ENCODE measurements at regions not wholly inside any gene's neighbourhood (a gene's known extent, or its start where the extent isn't known, plus 50 kb on each side); places are given as distances from the start of the nearest gene placed in this dataset.

DNA sequence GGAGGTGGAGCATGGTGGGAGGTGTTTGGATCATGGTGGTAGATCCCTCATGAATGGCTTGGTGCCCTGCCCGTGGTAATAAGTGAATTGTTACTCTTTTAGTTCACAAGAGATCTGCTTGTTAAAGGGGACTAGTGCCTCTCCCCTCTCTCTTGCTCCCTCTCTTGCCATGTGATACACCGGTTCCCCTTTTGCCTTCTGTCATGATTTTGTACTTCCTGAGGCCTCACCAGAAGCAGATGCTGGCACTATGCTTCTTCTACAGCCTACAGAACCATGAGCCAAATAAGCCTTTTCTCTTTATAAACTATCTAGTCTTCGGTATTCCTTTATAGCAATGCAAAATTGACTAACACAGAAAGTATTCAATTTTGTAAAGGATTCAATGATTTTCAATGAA, 817.1 kb downstream of the TLR4 start:
- DNase-seq (ENCODE audit: low spot score) = no peak

DNA sequence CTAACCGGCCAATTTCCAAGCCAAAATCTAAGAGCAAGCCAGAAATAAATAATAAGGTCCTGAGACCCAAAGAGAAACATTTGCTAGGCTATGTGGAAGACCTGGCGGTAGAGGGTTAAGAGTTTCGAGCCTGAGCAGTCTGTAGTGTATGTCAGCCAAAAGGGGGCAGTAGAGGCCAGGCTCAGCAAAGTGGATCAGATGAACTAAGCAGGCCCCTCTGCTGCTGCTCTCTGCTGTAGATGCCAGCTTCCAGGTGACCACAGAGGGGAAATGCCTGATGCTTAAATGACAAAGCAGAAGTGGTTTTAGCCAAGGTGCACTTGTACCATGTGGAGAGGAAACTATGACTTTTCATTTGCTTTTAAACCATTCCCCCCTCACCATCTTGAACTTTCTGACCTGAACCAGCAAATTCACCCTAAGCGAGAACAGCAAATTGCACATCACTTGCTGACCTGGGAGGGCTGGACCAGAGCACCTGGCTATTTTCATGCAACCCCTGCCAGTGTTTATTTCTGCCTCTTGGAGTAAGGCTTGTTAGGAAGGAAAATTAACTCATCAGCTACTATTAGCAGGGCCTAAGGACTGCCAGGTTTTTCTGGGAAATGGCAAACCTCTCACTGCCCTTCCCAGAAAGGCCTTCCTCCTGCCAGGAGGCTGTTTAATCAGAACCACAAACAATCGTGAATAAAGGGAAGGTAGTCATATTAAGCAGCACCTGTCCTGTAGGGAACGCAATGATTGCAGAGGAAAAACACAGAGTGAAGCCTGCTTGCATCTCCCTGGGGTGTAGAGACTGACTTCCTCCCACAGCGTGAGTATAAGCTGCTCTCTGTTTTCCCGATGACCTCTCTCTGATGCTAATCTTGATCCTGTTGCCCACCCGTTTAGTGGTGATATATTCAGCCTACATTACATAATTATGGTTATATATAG, 818.2 kb downstream of the TLR4 start:
- peak; percentile 55 for DNase-seq (ENCODE audit: low spot score)

DNA sequence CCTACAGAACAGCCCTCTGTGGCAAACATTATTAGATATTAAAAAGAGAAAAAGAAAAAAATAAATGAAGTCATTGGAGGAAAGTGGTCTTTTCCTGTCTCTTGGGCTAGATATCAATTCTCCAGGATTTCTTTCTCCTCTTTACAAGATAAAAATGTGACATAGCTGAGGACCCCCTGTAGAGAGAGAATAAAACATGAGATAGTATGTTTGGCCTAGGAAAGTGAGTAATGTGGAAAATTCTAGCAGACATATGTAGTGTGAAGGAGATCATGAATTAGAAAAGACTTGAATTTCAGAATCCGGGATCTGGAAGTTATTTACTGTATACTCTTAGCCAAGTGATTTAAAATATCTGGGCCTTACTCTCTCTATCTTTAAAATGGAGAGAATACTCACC, 823.1 kb downstream of the TLR4 start:
- DNase-seq (ENCODE audit: low spot score) = no peak

DNA sequence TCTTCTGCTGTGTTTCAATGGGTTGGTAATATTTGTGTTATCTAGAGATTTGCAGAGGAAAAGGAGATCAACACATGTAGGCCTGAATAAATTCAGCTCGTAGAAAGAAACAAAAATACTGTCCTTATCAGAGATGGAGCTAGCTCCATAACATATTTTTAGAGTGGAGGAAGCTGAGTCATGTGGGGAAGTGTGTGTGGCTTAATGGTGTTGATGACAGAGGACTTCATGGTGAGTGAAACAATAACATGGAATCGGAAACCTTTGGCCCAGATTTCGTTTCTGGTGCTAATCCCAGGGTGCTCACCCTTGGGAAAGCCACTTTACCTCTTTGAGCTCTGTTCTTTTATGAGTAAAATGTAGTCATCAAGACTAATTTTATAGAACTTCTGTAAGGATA, 825.0 kb downstream of the TLR4 start:
- no peak for DNase-seq (ENCODE audit: low spot score)

DNA sequence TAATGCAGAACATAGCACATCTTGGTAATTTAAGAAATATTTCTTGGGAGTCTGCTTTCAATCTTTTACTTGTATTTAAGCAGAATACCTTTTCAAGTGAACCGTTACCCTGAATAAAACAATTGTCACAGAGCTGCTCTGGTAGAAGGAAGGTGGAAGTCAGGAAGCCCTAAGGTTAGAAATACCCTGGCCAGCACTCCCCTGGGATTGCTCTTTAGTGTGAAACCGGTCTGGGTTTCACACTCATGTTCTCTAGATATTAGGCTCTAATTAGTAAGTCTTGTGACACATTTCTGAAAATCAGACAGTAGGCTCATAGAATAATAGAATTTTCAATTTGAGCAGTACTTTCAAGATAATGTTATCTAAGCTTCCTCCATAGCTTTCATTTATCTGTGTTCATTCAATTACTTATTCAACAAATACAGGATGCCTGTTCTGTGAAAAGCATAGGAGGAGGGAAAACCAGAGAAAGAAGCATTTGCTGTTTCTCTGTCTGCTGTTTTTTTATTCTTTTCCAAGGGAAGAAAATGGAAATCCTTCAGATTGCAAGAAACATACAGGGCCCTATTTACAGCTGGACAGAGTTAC, 825.5 kb downstream of the TLR4 start:
- no peak for DNase-seq (ENCODE audit: low spot score)

DNA sequence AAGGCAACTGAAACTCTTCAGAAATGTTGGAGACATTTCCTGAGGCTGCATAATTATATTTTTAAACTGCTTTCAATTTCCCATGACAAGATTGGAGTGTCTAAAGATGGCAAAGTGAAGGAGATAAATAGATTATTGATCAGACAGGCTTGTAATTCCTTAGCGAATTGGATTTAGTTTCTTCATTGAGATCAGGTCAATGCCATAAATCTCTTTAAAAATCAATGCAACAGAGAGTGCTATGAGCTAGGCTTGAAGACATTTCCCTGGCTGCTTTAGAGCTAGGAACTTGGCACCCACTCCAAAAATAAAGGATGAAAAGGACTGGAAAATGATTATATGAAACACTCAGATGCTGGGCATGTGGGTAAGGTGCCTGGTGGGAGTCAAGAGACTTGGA, 828.4 kb downstream of the TLR4 start:
- DNase-seq (ENCODE audit: low spot score) = no peak

DNA sequence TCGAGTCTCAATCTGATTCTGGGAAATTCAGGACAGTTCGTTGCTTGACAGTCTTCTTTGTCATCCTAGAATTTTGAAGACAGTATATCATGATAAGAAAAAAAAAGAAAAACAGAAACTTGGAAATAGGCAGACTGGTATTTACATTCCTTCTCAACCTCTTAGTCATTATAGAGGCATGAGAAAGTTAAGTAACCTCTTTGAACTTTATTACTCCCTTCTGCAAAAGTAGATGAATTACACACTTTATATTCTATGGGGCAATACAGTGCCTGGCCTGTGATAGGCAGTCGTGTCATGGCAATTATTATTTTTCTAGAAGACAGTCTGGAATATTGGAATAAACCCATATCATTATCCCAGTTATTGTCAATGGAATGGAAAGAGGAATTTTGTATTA, 828.9 kb downstream of the TLR4 start:
- DNase-seq (ENCODE audit: low spot score) = no peak

DNA sequence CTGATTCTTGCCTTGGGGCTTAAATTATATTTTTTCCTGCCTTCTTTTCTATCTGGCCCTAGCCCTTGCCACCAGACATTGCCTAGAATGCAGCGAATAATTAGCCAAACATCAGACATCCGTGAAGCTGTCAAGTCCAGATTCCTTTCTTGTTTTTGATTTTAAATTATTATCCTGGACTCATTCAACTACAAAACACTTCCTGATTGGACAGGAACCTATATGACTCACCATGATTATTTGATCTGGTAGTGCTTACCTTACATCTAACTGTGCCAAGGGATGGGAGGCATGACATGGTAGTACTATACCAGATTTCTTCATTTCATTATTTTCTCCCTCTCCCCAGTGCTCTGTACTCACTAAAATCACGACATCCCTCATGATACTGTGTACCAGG, 829.6 kb downstream of the TLR4 start:
- no peak for DNase-seq (ENCODE audit: low spot score)

DNA sequence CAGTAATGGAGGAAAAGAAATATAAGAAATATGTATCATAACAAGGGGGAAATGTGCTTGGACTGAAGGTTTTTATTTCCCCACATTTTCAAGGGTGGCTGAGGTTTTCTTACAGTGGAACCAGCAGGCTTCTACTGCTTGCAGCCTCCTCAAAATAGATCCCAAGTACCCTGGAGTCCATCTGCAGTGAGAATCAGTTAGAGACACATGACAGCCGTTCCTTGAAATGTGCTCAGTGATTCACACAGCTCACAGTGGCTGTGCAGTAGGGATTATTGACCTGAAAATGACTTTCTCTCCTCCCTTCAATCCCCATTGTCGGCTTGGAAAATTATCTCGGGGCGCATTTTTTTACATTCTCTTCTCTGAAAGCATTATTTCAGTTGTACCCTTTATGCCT, 832.0 kb downstream of the TLR4 start:
- DNase-seq (ENCODE audit: low spot score) = no peak

DNA sequence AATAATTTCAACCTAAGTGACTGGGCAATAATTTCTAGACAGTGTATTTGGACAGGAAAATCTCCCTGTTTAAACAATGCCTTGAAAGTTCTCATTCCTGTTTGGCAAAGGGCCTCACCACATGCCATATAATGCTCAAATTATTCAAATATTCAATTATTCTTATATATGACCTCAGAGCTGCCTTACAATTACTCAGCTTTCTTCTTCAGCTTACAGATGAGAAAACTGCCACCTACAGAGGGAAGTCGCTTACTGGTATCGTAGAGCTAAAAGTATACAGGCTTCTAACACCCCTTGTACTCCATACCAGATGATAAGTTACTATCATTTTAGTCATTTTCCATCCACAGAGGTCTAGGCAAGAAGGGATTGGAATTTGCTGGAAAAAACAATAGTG, 830.3 kb downstream of the BRINP1 start:
- no peak for DNase-seq (ENCODE audit: low spot score)

DNA sequence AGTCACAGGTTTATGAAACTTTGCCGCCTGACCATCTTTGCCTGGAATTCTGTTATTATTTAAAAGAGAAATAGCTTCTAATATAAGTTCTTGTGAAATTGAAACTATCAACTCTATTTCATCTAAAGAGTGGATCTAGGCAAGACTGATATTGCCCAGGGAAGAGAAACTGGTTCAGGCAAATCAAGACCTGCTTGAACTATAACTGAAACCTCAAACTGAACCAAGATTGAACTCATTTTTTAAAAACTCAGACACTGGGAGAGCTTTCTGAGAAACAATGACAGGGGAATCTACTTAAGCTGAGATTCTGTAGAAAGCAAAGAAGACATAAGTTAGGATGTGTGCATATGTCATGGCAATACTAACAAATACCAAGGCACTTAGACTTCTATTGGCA, 815.8 kb downstream of the BRINP1 start:
- no peak for DNase-seq (ENCODE audit: low spot score)

DNA sequence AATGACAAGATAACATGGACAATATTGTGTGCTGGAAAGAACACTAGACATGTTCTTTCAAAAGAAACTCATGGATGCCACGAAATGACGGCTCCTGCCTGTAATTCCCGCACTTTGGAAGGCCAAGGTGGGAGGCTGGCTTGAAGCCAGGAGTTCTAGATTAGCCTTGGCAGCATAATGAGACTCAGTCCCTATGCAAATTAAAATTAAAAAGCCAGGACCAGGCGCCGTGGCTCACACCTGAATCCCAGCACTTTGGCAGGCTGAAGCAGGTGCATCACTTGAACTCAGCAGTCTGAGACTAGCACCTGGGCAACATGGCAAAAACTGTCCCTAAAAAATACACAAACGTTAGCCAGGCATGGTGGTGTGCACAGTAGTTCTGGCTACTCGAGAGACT, 814.2 kb downstream of the BRINP1 start:
- no peak for DNase-seq (ENCODE audit: low spot score)

DNA sequence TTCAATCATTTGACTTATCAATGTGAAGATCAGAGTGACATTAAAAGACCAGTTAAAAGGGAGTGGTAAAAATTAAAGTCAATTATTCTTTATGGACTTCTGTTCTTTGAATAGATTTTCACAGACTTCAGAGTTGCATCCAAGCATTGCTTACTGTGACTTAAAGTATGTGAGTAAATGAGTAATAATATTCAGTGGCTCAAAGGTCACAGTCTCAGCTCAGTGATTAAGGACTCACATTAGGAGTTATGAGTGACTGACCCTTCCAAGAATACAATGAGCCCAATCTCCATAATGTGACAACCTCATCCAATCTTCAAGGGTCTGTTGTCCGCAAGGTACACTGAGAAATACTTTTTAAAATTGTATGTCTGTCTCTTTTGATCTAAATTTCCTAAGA, 811.2 kb downstream of the BRINP1 start:
- no peak for DNase-seq (ENCODE audit: low spot score)

DNA sequence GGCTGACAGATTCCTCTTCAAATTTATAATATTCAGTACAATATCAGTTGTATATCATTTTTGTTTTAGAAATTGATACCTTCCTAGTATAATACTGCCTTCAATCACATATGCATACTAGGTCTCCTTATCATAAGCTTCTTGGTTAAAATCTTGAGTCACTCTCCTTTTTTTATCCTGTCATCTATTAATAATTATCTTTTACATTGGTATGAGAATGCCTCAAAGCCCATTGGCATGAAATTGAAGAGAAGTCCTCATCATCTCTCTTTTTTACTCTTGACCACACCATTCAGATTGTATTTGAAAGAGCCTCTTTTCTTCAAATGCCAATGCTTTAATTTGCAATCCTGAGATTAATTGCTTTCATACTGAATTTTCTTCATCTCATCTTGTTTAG, 810.3 kb downstream of the BRINP1 start:
- DNase-seq (ENCODE audit: low spot score) = no peak

DNA sequence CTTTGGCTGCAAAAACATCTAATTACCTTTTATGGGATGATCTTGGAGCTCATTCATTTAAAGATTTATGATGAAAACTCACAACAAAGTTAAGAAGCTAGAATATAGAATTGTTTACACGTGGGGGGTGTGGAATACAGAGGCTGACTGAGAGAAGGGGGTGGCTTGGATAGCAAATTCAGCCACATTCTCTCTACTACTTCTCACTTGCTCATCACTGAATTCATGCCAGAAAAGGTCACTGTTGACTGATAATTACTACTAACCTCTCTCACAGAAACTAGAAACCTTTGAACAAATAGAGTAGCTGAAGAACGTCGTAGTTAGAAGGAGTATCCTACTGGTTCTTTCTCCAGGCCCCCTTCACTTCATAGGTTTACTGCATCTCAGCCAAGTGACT, 808.2 kb downstream of the BRINP1 start:
- no peak for DNase-seq (ENCODE audit: low spot score)

DNA sequence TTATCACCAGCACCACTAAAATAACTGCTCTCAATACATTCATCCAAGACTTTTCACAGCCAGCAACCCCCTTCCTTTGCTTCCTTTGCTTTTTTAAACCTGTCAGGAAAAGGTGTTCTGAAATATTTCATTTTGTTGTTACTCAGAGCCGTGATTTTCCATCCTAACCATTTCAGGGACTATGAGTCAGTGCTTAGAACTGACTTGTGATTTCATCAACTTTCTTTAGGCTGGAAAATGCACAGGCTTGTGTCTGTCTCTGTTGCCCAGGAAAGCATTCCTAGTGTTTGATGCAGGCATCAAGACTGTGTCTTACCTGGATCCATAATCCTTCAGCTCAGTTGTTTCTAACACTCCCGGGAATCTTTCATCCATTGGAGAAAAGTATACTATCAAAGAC, 805.6 kb downstream of the BRINP1 start:
- no peak for DNase-seq (ENCODE audit: low spot score)

DNA sequence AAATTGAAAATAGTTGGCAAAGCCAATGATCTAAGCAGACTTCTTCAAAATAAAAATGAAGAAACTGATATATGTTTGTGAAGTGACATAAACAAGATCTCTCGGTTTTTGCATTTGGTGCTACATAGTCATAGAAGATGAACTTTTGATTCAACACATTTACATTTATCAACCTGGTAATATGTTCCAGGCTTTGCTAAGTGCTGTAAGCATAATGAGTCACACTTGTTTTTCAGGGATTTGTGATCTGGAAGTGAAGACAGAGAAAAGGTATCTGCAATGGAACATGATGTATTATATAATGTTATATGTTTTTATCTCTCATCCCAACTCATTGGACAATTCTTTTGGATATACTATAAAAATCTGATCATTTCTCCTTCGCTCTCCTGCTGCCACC, 801.4 kb downstream of the BRINP1 start:
- no peak for DNase-seq (ENCODE audit: low spot score)

DNA sequence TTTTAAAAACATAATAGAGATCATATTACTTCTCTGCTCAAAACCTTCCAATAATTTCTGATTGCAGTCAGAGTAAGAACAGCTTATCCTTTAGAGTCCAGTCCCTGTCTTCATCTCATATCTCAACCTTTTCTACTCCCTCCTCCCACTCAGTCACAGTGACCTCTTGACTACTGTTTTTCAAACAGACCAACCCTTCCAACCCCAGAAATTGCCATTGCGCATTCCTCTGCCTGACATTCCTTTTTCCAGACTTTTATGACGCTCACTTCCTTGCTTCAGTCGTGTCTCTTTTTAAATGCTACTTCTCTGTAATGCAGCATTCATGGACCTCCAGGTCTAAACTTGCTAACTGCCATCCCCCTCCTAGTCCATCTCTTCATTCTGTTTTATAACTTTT, 800.5 kb downstream of the BRINP1 start:
- DNase-seq (ENCODE audit: low spot score) = no peak

DNA sequence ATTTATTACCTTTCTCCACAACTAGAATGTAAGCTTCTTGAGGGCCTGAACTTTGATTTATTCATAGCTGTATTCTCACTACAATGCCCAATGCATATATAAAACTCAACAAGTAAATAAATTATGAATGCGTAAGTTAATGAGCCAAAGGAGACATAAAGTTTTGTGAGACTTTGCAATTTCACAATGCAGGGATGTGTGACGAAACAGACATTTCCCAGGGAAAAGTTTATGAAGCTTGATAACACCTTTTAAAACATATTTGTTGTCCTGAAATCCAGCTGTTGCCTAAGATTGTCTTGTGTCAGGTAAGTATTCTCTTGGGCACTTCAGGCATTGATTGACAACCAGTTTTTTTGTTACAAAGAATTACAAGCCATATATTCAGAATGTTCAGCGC, 800.1 kb downstream of the BRINP1 start:
- DNase-seq (ENCODE audit: low spot score) = no peak

DNA sequence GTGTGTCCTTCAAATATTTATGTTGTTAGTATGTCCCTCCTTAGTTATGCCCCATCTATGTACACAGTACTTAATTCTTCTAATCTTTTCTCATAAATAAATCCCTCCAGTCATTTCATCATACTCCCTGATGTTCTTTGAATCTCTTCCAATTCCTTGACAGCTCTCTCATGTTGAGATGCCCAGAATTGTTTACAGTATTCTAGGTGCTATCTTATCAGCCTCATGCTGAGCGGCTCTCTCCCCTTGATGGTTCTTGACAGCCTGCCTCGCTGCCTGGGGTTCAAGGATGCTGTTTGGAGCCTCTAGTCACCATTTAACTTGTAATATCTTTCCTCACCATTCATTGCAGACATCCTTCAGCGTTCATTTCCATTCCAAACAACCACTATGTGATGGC, 799.2 kb downstream of the BRINP1 start:
- no peak for DNase-seq (ENCODE audit: low spot score)

DNA sequence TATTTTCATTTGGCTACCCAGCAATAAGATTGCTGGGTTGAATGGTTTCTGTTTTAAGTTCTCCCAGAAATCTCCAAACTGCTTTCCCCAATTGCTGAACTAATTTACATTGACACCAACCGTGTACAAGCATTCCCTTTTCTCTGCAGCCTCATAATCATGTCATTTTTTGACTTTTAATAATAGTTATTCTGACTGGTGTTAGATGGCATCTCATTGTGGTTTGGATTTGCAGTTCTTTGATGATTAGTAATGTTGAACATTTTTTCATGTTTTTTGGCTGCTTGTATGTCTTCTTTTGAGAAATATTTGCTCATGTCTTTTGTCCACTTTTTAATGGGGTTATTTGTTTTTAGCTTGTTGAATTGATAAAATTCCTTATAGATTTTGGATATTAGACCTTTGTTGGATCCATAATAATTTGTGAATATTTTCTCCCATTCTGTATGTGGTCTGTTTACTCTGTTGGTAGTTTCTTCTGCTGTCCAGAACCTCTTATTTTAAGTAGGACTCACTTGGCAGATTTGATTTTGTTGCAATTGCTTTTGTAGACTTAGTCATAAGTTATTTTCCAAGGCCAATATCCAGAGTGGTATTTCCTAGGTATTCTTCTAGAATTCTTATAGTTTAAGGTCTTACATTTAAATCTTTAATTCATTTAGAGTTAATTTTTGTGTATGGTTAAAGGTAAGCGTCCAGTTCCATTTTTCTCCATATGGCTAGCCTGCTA, 793.7 kb downstream of the BRINP1 start:
- DNase-seq (ENCODE audit: low spot score) = no peak

DNA sequence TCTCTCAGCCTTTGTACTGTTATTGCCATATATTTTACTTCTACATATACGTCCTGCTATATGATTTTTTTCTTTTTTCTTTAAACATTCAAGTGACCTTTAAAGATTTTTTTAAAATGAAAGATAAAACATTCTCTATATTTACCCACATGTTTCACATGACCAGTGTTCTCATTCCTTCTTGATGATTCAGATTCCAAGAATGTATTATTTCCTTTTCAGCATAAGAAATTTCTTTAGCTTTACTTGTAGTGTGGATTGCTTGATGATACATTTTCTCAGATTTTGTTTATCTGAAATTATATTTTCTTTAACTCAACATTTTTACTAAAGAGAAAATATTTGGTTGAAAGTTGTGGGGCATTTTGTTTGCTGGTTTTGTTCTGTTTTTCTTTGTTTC, 792.1 kb downstream of the BRINP1 start:
- no peak for DNase-seq (ENCODE audit: low spot score)

DNA sequence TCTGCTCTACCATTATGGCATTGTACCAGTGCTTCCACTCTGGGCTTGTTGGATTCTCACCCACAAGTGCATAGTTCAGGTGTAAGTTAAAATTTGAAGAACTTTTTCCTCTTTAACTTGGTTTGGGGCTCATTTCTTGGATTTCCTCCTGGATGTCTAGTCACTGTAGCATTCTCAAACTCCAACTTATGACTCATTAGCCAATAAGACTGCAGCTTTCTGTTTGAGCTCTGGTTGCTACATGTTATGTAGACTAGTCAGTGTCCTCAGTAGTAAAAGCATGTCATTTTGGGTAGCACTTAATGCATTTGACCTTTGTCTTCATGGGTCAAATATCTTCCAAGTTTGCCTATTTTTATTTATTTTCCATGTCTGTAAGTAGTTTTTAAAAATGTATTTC, 790.8 kb downstream of the BRINP1 start:
- no peak for DNase-seq (ENCODE audit: low spot score)

All from SW480 (cell line).